Lower leg skin (tissue), 4 donors: ENCODE measurements at regions not wholly inside any gene's neighbourhood (a gene's known extent, or its start where the extent isn't known, plus 50 kb on each side); places are given as distances from the start of the nearest gene placed in this dataset.

Experiments
- DNase-seq, 2 donors: peaks; one replicate each; pipeline ENCODE4 v3.0.0-alpha.2; 2019; ENCODE audit warnings: low spot score in 2 of 2
- H3K4me3 ChIP-seq: fragments of 200-600 bp; sonication (generic); 2 replicates; pipeline ENCODE4 v1.5.1; 2017; ENCODE audit warnings: mild to moderate bottlenecking, low read depth; ENCODE audit not compliant: poor library complexity, severe bottlenecking
- POLR2A ChIP-seq, 2 donors: fragments of 450-650 bp; IDR thresholded peaks; one replicate each; pipeline ENCODE4 v1.6.1; 2016 to 2017; ENCODE audit warnings: antibody characterized with exemption in 2 of 2, mild to moderate bottlenecking in 1 of 2, moderate library complexity in 1 of 2
- WGBS, 2 donors: methylation state at CpG; one replicate each; pipeline ENCODE4 v1.1.5; 2018; 5-methylcytosine and 5-hydroxymethylcytosine counted together
- intact Hi-C: fragments of 100-400 bp; cut with DNase I; formaldehyde crosslinking; loops from one replicate; pipeline ENCODE4 v1.15.0; 2023; ENCODE audit warnings: low total_unique reads
- TF ChIP-seq, protein P1 (sequence below), 3 donors: fragments of 450-650 bp; IDR thresholded peaks; one replicate each; pipeline ENCODE4 v1.5.1; 2016; ENCODE audit warnings: antibody characterized with exemption in 3 of 3, mild to moderate bottlenecking in 3 of 3, moderate library complexity in 2 of 3

DNA sequence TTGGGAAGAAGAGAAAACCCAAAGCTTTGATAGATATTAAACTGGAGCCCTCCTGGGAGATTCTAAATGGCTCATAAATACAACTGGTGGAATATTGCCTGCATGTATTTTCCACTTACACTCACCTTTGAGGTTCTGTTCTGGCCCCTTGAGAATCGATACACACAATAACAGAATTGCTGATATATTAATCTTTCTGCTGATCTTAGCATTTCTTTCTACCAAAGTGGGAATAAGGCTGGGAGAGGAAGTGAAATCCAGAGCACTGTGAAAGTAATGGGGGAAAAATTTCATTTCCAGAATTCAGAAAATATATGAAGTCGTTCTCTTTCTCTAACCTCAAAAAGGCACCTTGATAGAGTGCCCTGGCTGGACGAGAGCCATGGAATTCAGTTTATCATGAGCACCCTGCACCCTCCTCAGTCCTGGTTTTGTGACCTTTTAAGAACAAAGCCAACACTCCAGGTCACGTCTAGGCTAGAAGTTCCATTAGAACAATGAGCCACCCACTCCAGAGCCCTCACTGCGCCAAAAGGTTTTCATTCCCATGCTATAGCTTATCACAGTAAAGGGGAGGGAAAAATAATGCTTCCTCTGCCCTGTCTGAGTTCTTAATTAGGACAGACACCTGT, 244.5 kb downstream of the CD83 start:
- H3K4me3 ChIP-seq: no peak overlapping the region
- no peak for DNase-seq
- intact Hi-C loops: no loop called here
- 82 to 89% methylated on average over 5 of the region's 5 CpGs for WGBS, 2 donors
- no peak for TF ChIP-seq POLR2A (IDR thresholded peaks at IDR 0.05)
- TF ChIP-seq, protein P1, sequence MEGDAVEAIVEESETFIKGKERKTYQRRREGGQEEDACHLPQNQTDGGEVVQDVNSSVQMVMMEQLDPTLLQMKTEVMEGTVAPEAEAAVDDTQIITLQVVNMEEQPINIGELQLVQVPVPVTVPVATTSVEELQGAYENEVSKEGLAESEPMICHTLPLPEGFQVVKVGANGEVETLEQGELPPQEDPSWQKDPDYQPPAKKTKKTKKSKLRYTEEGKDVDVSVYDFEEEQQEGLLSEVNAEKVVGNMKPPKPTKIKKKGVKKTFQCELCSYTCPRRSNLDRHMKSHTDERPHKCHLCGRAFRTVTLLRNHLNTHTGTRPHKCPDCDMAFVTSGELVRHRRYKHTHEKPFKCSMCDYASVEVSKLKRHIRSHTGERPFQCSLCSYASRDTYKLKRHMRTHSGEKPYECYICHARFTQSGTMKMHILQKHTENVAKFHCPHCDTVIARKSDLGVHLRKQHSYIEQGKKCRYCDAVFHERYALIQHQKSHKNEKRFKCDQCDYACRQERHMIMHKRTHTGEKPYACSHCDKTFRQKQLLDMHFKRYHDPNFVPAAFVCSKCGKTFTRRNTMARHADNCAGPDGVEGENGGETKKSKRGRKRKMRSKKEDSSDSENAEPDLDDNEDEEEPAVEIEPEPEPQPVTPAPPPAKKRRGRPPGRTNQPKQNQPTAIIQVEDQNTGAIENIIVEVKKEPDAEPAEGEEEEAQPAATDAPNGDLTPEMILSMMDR (IDR thresholded peaks at IDR 0.05): no peak

DNA sequence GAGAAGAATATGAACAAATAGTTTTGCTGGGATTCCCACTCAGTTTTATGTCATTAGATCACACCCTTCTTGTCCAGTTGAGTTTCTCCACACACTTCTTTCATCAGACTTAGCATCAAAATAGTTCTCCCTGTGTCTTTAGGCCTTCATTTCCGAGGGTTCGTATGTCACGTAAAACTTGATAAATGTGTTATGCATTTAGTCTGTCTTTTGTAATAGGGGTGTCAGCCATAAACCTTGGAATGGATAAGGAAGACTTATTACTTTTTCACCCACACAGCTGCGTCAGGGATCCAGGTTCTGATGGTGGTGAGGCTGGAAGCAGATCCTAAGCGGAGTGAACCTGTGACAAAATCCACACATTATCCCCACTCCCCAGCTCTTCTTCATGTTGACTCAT, 246.8 kb downstream of the CD83 start:
- H3K4me3 ChIP-seq: no peak overlapping the region
- 83 to 92% methylated on average over 5 of the region's 5 CpGs for WGBS, 2 donors
- no peak for DNase-seq
- TF ChIP-seq, protein P1 (IDR thresholded peaks at IDR 0.05): no peak
- no peak for TF ChIP-seq POLR2A (IDR thresholded peaks at IDR 0.05)
- intact Hi-C loops: no loop called here

DNA sequence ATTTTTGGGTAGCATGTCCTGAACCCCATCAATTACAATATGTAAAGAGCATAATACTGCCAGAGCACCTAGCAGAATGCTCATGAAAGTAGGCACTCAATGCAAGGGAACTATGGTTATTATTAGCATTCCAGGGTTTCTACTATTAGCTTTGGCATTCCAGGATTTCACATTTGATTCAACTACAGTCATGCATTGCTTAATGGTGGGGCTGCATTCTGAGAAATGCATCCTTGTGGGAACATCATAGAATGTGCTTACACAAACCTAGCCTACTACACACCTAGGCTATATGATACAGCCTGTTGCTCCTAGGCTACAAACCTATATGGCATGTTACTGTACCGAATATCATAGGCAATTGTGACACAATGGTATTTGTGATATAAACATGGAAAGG, 247.8 kb downstream of the CD83 start:
- TF ChIP-seq POLR2A (IDR thresholded peaks at IDR 0.05): no peak
- TF ChIP-seq, protein P1 (IDR thresholded peaks at IDR 0.05): no peak
- WGBS, 2 donors: 91 to 92% methylated on average over 1 of the region's 1 CpG
- no peak for DNase-seq
- H3K4me3 ChIP-seq: no peak overlapping the region
- intact Hi-C loops: no loop called here

DNA sequence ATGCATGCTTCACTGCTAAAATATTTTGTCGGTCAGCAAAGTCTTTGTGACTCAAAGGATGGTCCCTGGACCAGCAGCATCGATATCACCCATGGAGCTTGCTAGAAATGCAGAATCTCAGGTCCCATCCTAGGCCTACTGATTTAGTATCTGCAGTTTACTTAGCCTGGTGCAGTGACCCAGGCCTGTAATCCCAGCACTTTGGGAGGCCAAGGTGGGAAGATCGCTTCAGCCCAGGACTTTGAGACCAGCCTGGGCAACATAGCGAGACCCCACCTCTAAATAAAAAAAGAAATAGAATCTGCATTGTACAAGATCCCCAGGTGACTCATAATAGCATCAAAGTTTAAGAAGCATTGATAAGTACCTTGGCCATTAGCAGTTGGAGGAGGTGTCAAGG, 248.7 kb downstream of the CD83 start:
- intact Hi-C loops: no loop called here
- no peak for DNase-seq
- 95 to 98% methylated on average over 4 of the region's 4 CpGs for WGBS, 2 donors
- no peak overlapping the region for H3K4me3 ChIP-seq
- no peak for TF ChIP-seq POLR2A (IDR thresholded peaks at IDR 0.05)
- TF ChIP-seq, protein P1 (IDR thresholded peaks at IDR 0.05): no peak

DNA sequence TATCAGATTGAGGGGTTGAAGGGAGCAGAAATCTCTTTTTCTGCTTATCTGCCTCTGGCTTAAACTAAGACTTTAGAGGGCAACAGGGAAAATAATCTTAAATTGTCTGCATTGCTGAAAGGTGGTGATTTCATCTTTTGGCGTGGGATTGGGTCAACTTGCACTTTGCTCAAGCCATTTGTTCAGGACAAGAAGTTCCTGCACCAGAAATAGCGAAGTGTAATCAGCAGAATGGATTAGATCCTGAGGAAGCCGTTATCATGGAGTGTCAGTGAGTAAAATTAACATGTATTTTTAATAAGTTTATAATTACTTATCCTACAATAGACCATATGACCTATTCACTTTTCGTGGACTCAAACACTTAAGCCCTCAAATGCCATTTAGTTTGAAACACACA, 249.3 kb downstream of the CD83 start:
- TF ChIP-seq, protein P1 (IDR thresholded peaks at IDR 0.05): no peak
- no peak for TF ChIP-seq POLR2A (IDR thresholded peaks at IDR 0.05)
- intact Hi-C loops: no loop called here
- 81 to 87% methylated on average over 4 of the region's 4 CpGs for WGBS, 2 donors
- DNase-seq: no peak
- H3K4me3 ChIP-seq: no peak overlapping the region

DNA sequence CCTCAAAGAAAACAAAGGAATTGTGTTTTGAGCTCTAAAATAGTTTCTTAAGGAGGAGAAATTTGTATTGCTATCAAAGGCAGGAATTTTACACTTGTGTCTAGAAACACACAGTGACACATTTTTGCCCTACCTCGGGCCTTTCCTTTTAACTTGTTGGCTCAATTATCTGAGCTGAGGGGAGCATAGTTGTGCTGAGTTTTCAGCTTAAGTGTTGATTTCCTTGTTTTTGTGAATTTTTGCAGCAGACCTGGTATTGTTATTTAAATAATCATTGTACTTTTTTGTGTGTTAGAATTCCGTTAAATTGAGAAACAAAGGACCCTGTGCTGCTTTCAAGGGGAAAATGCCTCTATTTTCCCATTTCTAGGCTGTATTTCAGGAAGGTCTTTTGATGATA, 249.7 kb downstream of the CD83 start:
- intact Hi-C loops: no loop called here
- no peak overlapping the region for H3K4me3 ChIP-seq
- WGBS, 2 donors: 82 to 95% methylated on average over 2 of the region's 2 CpGs
- no peak for DNase-seq
- no peak for TF ChIP-seq POLR2A (IDR thresholded peaks at IDR 0.05)
- TF ChIP-seq, protein P1 (IDR thresholded peaks at IDR 0.05): no peak
